ENCODE measurements at regions not wholly inside any gene's neighbourhood (a gene's known extent, or its start where the extent isn't known, plus 50 kb on each side); places are given as distances from the start of the nearest gene placed in this dataset.

- H2AFZ ChIP-seq (ENCODE audit: low read length): no peak overlapping the region
- H4K20me1 ChIP-seq (ENCODE audit: insufficient read depth, low read length): no peaks in the 10 kb centered on the region
- H3K4me3 ChIP-seq (ENCODE audit: low read depth, low read length, poor library complexity, severe bottlenecking): no peak overlapping the region
- no peaks in the 10 kb centered on the region for H3F3A ChIP-seq (ENCODE audit: insufficient read depth, low read length)
- no peak overlapping the region for H3K27ac ChIP-seq (ENCODE audit: low read depth, low read length, poor library complexity, severe bottlenecking)
- H3K4me1 ChIP-seq (ENCODE audit: insufficient read depth, low read length, severe bottlenecking): no peaks in the 10 kb centered on the region
- no peaks in the 10 kb centered on the region for H3K9me3 ChIP-seq (ENCODE audit: low read length)
- no peaks in the 10 kb centered on the region for H3K79me2 ChIP-seq (ENCODE audit: insufficient read depth, low read length)
- TF ChIP-seq CTCF (IDR thresholded peaks at IDR 0.05; ENCODE audit: low read length): no peak
- TF ChIP-seq EZH2 (IDR thresholded peaks at IDR 0.05; ENCODE audit: borderline replicate concordance, low read length): no peak
- H3K27me3 ChIP-seq (ENCODE audit: insufficient read depth, low read length): no peaks in the 10 kb centered on the region
- H3K4me2 ChIP-seq (ENCODE audit: low read length): no peak overlapping the region
- H3K9me2 ChIP-seq (ENCODE audit: low read depth, low read length): no peaks in the 10 kb centered on the region
- no peaks in the 10 kb centered on the region for H3K36me3 ChIP-seq (ENCODE audit: insufficient read depth, low read length)
- H3K9ac ChIP-seq (ENCODE audit: low read length): no peak overlapping the region
Observed at GRCh38 chr18:50447952-50448351, 73.1 kb downstream of the SKA1 start.

DNA sequence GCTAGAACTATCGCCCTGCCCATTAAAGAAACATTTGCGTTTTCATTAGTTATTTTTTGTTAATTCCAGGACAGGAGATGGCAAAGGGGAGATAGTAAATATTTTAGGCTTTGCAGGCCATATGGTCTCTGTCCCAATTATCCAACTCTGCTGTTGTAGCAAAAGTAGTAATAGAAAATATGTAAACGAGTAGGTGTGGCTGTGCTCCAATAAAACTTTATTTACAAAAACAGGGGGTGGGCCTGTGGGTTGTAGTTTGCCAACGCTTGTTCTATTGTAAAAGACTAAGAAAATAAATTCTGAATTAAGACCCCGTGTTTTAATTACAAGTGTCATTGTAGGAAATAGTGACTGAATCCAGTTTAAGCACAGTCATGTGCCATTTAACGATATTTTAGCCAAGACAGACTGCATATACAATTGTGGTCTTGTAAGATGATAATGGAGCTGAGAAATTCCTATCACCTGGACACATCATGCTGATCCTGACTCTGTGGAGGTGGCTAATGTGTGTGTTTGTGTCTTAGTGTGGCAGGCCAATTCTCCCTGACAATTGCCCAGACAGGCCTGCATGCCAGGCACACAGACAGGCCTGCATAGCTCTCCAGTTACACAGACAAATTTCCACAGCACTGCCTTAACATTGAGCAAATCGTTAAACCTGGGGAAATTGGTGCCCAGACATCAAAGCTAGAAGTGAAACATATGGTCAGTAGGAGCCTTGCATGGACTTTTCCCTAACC is 76.4 kb downstream of the SKA1 start:
- Histone ChIP-seq H3K27ac (ENCODE audit: low read depth, low read length, poor library complexity, severe bottlenecking) (no peak overlapping the region), H3K4me1 (ENCODE audit: insufficient read depth, low read length, severe bottlenecking) (no peaks in the 10 kb centered on the region), H3K36me3 (ENCODE audit: insufficient read depth, low read length) (no peaks in the 10 kb centered on the region), H3K9me3 (ENCODE audit: low read length) (no peaks in the 10 kb centered on the region), H3K9ac (ENCODE audit: low read length) (no peak overlapping the region), H3K9me2 (ENCODE audit: low read depth, low read length) (no peaks in the 10 kb centered on the region), H4K20me1 (ENCODE audit: insufficient read depth, low read length) (no peaks in the 10 kb centered on the region), H3K79me2 (ENCODE audit: insufficient read depth, low read length) (no peaks in the 10 kb centered on the region), H3F3A (ENCODE audit: insufficient read depth, low read length) (no peaks in the 10 kb centered on the region), H3K27me3 (ENCODE audit: insufficient read depth, low read length) (no peaks in the 10 kb centered on the region), H3K4me3 (ENCODE audit: low read depth, low read length, poor library complexity, severe bottlenecking) (no peak overlapping the region), H3K4me2 (ENCODE audit: low read length) (no peak overlapping the region), H2AFZ (ENCODE audit: low read length) (no peak overlapping the region)
- no peak for TF ChIP-seq EZH2 (IDR thresholded peaks at IDR 0.05; ENCODE audit: borderline replicate concordance, low read length)
- no peak for TF ChIP-seq CTCF (IDR thresholded peaks at IDR 0.05; ENCODE audit: low read length)

DNA sequence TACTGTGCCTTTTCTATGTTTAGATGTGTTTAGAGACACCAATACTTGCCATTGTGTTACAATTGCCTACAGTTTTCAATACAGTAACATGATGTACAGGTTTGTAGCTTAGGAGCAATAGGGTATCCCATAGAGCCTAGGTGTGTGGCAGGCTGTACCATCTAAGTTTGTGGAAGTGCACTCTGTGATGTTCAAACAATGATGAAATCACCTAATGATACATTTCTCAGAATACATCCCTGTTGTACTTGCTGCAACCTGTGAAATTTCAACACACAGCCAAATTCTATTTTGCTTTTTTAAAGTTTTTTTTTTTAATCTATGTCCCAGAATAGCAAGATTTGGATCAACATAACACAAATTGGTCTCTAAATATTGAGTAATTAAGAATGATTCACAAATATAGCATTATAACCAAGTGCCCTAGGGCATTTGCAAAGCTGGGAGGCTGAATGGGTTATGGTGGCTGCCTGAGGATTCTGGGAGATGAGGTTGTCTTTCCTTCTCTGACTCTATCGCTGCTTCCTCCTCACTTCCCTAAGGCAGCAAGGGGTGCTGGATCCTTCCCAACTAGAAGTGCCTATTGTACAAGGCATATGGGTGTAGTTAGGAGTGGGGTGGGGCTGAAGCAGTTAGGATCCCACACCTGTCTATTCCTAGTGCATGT is 78.3 kb downstream of the SKA1 start:
- no peak overlapping the region for H2AFZ ChIP-seq (ENCODE audit: low read length)
- no peak overlapping the region for H3K27ac ChIP-seq (ENCODE audit: low read depth, low read length, poor library complexity, severe bottlenecking)
- no peaks in the 10 kb centered on the region for H3F3A ChIP-seq (ENCODE audit: insufficient read depth, low read length)
- no peak overlapping the region for H3K4me2 ChIP-seq (ENCODE audit: low read length)
- H3K4me1 ChIP-seq (ENCODE audit: insufficient read depth, low read length, severe bottlenecking): no peaks in the 10 kb centered on the region
- no peak for TF ChIP-seq CTCF (IDR thresholded peaks at IDR 0.05; ENCODE audit: low read length)
- TF ChIP-seq EZH2 (IDR thresholded peaks at IDR 0.05; ENCODE audit: borderline replicate concordance, low read length): no peak
- no peaks in the 10 kb centered on the region for H3K79me2 ChIP-seq (ENCODE audit: insufficient read depth, low read length)
- H3K4me3 ChIP-seq (ENCODE audit: low read depth, low read length, poor library complexity, severe bottlenecking): no peak overlapping the region
- no peaks in the 10 kb centered on the region for H3K27me3 ChIP-seq (ENCODE audit: insufficient read depth, low read length)
- H3K36me3 ChIP-seq (ENCODE audit: insufficient read depth, low read length): no peaks in the 10 kb centered on the region
- H4K20me1 ChIP-seq (ENCODE audit: insufficient read depth, low read length): no peaks in the 10 kb centered on the region
- no peaks in the 10 kb centered on the region for H3K9me2 ChIP-seq (ENCODE audit: low read depth, low read length)
- no peaks in the 10 kb centered on the region for H3K9me3 ChIP-seq (ENCODE audit: low read length)
- H3K9ac ChIP-seq (ENCODE audit: low read length): no peak overlapping the region

All from OCI-LY1 (cell line).